ENCODE measurements at regions not wholly inside any gene's neighbourhood (a gene's known extent, or its start where the extent isn't known, plus 50 kb on each side); places are given as distances from the start of the nearest gene placed in this dataset.

GRCh38 chr6:27140999-27141528, 106.4 kb upstream of the PRSS16 start:
- TF ChIP-seq CTCF (IDR thresholded peaks at IDR 0.05; ENCODE audit: low read length) (no peak), EZH2 (IDR thresholded peaks at IDR 0.05; ENCODE audit: borderline replicate concordance, low read length) (no peak)

Measured in OCI-LY1 (cell line).